HG03175 (cell line): ENCODE measurements at regions not wholly inside any gene's neighbourhood (a gene's known extent, or its start where the extent isn't known, plus 50 kb on each side); places are given as distances from the start of the nearest gene placed in this dataset.

Experiments
- ATAC-seq: cut with Tn5 transposase; IDR thresholded peaks from one replicate; pipeline ENCODE4 v1.9.1; 2021; ENCODE audit warnings: mild to moderate bottlenecking, moderate library complexity; ENCODE audit not compliant: unreplicated experiment

DNA sequence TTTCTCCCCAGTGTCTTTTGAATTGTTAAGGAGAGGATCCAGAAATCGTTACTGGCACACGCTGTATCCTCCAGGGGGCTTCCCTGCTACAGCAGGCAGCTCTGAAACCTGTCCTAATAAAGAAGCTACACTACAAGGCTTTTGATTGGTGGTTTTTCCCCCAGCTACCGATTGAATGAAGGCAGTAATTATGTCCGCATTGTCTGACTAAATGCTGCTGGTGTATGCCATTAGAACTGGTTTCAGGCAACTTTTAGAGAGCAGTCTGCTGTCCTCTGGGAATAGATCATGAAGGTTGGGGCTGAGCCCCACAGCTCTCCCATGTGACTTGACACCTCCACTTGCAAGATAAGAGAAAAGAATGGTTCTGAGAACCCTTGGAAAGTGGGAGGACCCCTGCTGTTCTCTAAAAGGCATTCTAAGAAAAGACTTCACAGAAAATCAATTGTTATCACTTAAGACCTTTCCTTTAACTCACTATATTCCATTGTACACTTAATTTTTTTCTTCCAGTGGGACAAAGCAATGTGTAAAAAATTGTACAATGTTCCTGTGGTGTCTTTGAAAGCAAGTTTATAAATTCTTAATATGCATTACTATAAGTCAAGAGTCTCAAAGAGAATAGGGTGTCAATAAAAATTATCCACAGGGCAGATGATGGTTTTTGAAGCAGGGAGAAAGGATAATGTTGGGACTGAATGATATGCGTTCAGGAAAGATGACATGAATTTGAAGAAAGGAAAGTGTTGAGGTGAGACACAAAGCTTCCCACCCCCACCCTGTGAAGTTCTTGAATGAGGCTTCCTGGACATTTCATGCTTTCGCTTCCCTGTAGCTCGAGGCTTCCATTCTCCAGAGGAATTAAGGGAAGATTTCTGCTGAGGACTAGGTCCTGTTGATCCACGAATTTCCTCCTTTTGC, 53.0 kb upstream of the DAZL start:
- ATAC-seq: no peak

DNA sequence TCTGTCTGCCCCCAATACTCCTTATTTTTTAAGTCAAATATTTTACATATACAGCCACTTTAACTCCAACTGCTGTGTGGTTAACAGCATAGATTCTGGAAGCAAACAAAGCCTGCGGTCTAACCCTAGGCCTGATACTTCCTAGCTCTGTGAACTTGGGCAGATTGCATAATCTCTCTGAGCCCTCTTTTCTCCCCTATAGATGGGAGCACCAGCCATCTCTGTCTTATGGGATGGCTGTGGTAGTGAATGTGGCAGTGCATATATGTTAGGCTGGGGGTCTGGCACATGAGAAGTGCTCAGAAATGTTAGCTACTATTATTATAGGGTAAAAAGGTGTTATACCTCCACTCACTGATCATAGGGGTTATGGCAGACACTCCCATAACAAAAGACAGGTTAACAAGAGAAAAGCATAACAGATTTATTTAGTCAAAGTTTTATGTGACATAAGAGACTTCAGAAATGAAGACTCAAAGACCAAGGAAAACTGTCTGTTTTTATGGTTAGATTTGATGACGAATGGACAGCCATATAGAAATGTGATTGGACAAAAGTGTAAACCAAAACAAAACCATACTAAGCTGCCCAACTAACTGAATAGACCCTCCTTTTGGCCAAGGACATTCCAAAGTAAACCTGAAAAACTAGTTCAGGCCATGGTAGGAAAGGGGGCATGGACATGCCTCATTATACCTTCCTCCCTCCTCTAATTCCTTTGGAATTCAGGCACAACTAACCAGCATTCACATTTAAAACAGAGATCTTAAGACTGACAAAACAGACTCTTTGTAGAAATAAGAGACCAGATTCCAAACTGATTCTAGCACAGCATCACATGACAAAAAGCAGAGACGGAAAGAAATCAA, 53.9 kb upstream of the DAZL start:
- no peak for ATAC-seq

- no peak for ATAC-seq
Measured at GRCh38 chr3:16663854-16664712, 58.9 kb upstream of the DAZL start.

DNA sequence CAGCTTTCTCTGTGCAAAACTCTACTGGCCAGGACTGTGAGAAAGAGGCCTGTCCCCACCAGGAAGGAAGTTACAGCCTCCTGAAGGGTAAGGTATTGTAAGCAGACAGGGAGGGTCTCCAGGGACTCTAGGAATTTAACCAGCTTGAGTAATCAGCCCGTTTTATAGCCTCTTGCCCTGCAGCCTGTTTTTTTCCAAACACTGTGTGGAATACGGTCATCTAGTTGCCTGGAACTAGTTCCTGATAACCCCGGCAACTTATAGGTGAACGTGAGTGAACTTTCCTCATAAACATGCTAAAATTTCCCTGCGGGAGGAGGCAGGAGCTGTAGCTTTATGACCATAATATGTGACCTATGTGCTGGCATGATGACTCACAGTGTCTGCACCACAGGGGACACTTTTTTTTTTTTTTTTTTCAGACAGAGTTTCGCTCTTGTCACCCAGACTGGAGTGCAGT, 60.1 kb upstream of the DAZL start:
- no peak for ATAC-seq

DNA sequence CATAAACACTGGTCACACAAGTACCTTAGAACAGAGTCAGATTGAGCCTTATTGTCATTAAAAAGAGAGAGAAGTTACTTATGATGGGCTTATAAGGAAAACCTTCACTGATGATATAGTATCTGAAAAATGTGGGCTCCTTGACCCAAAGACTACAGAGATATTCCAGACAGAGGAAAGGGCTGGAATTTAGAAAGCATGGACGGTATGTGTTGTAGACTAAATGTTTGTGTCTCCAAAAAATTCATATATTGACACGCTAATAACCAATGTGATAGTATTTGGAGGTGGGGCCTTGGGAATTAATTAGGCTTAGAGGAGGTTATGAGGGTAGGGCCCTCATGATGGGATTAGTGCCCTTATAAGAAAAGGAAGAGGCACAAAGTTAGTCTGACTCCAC, 61.0 kb upstream of the DAZL start:
- ATAC-seq: no peak

GRCh38 chr3:16667633-16668032, 62.4 kb upstream of the DAZL start:
- no peak for ATAC-seq

GRCh38 chr3:16668776-16669545, 63.7 kb upstream of the DAZL start:
- ATAC-seq: no peak

GRCh38 chr3:16670191-16670590, 65.0 kb upstream of the DAZL start:
- ATAC-seq: no peak

- no peak for ATAC-seq
Measured at GRCh38 chr3:16671690-16672089, 66.5 kb upstream of the DAZL start.

DNA sequence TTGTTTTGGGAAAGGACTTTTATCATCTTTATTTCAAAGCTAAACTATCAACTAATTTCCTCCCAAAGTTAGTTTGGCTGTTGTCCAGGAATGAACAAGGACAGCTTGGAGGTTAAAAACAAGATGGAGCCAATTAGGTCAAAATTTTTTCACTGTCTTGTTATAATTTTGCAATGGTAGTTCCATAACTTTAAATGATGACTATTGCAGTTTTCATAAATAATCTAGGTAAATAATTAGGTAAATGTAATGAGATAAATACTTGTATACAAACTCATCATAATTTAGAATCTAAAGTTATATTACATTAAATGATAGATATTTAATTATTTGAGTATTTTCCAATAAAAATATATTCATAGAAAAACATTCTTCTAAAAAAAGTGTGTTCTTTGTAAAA, 68.3 kb upstream of the DAZL start:
- ATAC-seq: no peak

DNA sequence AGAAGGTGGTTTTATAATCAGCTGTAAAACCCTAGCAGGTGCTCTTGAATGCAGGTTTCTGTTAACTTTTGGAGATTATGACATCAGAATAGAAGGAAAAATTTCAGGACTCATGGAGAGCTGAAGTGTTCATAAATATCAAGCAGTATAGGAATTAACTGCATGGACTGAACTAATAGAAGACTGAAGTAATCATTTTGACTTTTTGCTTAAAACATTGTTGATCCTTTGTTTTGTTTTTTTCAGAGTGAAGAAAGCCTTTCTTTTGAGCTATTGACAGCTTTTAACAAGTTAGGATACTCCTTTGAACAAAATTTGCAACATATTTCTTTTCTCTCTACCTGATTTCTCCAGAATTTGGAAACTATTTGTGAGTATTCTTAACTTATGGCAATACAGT, 70.6 kb upstream of the DAZL start:
- no peak for ATAC-seq

- ATAC-seq: no peak
Measured at GRCh38 chr3:16686679-16687078, 81.5 kb upstream of the DAZL start.

DNA sequence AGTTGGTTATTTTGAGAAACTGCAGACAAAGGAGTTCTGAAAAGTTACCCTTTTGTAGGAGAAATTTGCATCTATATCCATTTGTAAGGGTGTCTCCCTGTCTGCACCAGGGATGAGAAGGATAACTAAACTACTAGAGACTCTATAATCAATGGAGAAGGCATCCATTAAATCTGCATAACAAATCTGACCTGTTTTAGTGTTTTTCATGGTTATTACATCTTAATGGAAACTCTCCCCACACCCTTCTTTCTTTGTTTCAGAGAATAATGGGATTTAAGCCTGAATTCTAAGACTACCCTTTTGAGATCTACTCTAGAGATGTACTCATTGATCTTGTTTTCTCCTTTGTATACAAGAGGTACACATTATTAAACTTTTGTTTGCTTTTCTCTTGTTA, 82.0 kb upstream of the DAZL start:
- ATAC-seq: no peak

GRCh38 chr3:16692486-16693344, 87.5 kb upstream of the DAZL start:
- ATAC-seq: no peak

- ATAC-seq: no peak
Measured at GRCh38 chr3:16693820-16694219, 88.6 kb upstream of the DAZL start.

- ATAC-seq: no peak
Measured at GRCh38 chr3:16695710-16696109, 90.5 kb upstream of the DAZL start.

GRCh38 chr3:16697443-16698147, 92.4 kb upstream of the DAZL start:
- no peak for ATAC-seq

- ATAC-seq: no peak
Measured at GRCh38 chr3:16700651-16701050, 95.4 kb upstream of the DAZL start.

DNA sequence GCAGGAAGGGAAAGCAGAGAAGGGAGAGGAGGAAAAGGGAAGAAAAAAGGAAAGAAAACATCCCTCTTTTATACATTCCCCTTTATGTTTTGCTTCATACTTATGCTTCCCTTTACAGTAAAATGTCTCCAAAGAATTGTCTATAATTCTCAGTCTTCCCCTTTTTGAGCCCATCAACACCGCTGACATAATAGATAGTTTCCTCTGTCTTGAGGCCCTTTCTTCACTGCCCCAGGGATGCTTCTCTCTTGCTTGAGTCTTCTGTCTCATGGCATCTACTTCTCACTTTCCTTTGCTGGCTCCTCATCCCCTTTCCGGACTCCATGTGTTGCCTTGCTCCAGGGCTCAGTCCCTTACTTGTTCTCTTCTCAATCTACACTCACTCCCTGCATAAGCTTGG, 99.7 kb upstream of the DAZL start:
- no peak for ATAC-seq
